KMS-11 (cell line): ENCODE measurements at regions not wholly inside any gene's neighbourhood (a gene's known extent, or its start where the extent isn't known, plus 50 kb on each side); places are given as distances from the start of the nearest gene placed in this dataset.
"Not testable (repeated sequence)": the region's sequence is repeated elsewhere in the genome, so short reads cannot be mapped to it uniquely, and the experiment has no call there.

Experiments
- H2AFZ ChIP-seq: fragments of 200-600 bp; sonication (generic); 2 replicates; pipeline ENCODE4 v1.6.1; 2016; ENCODE audit warnings: antibody characterized with exemption, mixed run types, low read depth
- H3K27ac ChIP-seq: fragments of 200-600 bp; sonication (generic); 2 replicates; pipeline ENCODE4 v1.6.1; 2016; ENCODE audit warnings: mild to moderate bottlenecking, mixed run types
- H3K27me3 ChIP-seq: fragments of 200-600 bp; sonication (generic); 2 replicates; pipeline ENCODE4 v1.6.1; 2017; ENCODE audit warnings: mild to moderate bottlenecking, low read depth, mixed run types, moderate library complexity; ENCODE audit not compliant: insufficient read depth
- H3K36me3 ChIP-seq: fragments of 200-600 bp; sonication (generic); 2 replicates; pipeline ENCODE4 v1.6.1; 2017; ENCODE audit warnings: mild to moderate bottlenecking, mixed run types; ENCODE audit not compliant: insufficient read depth
- H3K4me1 ChIP-seq: fragments of 200-600 bp; sonication (generic); 2 replicates; pipeline ENCODE4 v1.6.1; 2016; ENCODE audit warnings: mild to moderate bottlenecking, low read depth, mixed run types; ENCODE audit not compliant: poor library complexity, severe bottlenecking
- H3K4me2 ChIP-seq: fragments of 200-600 bp; sonication (generic); 2 replicates; pipeline ENCODE4 v1.7.0; 2016; ENCODE audit warnings: mild to moderate bottlenecking, mixed run types
- H3K4me3 ChIP-seq: fragments of 200-600 bp; sonication (generic); IDR thresholded peaks from 2 replicates; pipeline ENCODE4 v1.6.1; 2017; ENCODE audit warnings: low read depth, low read length, mixed read lengths; ENCODE audit not compliant: insufficient read depth
- H3K79me2 ChIP-seq: fragments of 200-600 bp; sonication (generic); 2 replicates; pipeline ENCODE4 v1.6.1; 2016; ENCODE audit warnings: low read depth, mixed run types; ENCODE audit not compliant: insufficient read depth
- H3K9ac ChIP-seq: fragments of 200-600 bp; sonication (generic); 2 replicates; pipeline ENCODE4 v1.6.1; 2016; ENCODE audit warnings: mild to moderate bottlenecking, mixed run types
- H4K20me1 ChIP-seq: fragments of 200-600 bp; sonication (generic); 2 replicates; pipeline ENCODE4 v1.6.1; 2016; ENCODE audit warnings: mild to moderate bottlenecking, mixed run types; ENCODE audit not compliant: insufficient read depth
- CTCF ChIP-seq: fragments of 200-600 bp; sonication (generic); conservative IDR thresholded peaks from 2 replicates; pipeline ENCODE4 v1.6.1; 2017; ENCODE audit warnings: low read depth, mild to moderate bottlenecking, antibody characterized with exemption, low read length, moderate library complexity, mixed read lengths

DNA sequence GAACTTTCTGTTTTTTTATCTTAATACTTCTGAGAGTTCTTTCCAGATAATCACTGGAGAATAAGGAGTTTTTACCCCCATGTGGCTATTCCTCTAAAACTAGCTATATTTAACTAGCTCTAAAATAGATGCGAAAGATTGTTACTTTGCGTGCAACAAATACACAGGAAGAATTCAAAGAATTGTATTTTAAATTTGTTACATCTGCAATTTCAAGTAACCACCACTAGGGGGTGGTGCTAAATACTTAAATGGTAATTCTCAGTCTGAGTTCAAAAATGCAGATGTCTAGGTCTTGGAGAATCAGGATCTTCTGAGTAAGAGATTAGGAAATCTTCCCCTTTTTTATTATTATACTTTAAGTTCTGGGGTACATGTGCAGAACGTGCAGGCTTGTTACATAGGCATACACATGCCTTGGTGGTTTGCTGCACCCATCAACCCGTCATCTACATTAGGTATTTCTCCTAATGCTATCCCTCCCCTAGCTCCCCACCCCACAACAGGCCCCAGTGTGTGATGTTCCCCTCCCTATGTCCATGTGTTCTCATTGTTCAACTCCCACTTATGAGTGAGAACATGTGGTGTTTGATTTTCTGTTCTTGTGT lies 346.9 kb downstream of the GOLGA6L6 start:
- H3K79me2 ChIP-seq, H3K9ac ChIP-seq, H4K20me1 ChIP-seq, H3K4me2 ChIP-seq, H3K36me3 ChIP-seq, H2AFZ ChIP-seq, H3K27ac ChIP-seq, H3K27me3 ChIP-seq, H3K4me1 ChIP-seq, H3K4me3 ChIP-seq: not testable (repeated sequence)
- TF ChIP-seq CTCF, result peak; percentile 55

GRCh38 chr15:20192982-20193929 lies 348.3 kb downstream of the GOLGA6L6 start:
- not testable (repeated sequence) for H3K36me3 ChIP-seq

DNA sequence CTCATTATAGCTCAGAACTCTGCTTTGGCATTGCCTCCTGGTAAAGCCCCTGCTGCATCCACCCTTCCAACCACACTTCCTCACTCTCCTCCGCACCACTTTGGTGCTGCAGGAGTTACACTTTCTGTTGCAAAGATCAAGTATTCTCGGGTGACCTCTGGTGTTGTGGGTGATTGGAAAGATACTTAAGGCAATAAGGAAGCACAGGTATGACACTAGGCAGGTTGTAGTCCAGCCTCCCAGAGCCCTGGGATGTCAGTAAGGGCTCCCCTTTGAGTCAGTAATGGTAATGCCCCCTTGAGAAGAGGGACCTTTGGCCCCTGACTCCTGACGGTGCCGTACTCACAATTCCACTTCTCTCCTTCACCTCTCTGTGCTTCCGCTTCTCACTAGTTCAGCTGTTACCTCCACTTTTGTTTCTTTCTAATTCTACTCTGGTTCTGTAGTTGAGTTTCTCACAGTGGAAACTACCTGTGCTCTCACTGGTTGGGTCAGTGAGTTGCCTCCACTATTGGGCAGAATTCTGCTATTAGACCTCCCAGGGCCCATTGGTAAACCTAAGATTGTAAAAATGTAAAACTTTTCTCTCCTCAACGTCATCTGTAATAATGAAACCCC lies 350.0 kb downstream of the GOLGA6L6 start:
- not testable (repeated sequence) for H3K79me2 ChIP-seq, H3K27me3 ChIP-seq

More at GRCh38 chr15:20192982-20193929, 348.3 kb downstream of the GOLGA6L6 start:
- peak; percentile 2 for TF ChIP-seq CTCF
- H3K4me1 ChIP-seq, H3K27me3 ChIP-seq, H3K4me2 ChIP-seq, H4K20me1 ChIP-seq, H3K9ac ChIP-seq, H3K79me2 ChIP-seq, H3K27ac ChIP-seq, H3K4me3 ChIP-seq: not testable (repeated sequence)
- peak overlapping the region; percentile 7; the same call in 1 of the 2 replicates for H2AFZ ChIP-seq

DNA sequence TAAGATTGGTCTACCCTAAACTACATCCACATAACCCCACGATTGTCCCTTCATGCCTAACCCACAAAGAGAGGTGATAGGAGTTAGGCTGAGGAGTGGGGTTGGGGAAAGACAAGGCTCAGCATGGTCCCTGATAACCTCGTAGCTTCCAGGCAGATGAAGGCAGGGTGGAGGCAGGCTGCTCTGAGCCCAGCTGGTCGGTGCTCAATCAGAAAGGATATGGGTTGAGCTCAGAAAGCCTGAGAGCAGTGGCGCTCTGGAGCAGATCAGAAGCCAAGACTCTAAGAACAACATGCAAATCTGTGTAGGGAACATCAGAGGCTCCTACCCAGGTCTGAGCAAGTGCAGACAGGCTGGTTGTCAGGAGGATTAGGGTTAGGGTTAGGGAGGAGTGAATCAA lies 353.0 kb downstream of the GOLGA6L6 start:
- H3K4me3 ChIP-seq, H3K4me2 ChIP-seq, H3K4me1 ChIP-seq, H2AFZ ChIP-seq, H3K79me2 ChIP-seq, H3K9ac ChIP-seq, H3K27me3 ChIP-seq, H3K27ac ChIP-seq, H3K36me3 ChIP-seq, H4K20me1 ChIP-seq: not testable (repeated sequence)

More for the DNA sequence above, 350.0 kb downstream of the GOLGA6L6 start:
- not testable (repeated sequence) for H2AFZ ChIP-seq, H3K9ac ChIP-seq, H3K36me3 ChIP-seq, H3K4me3 ChIP-seq, H3K4me2 ChIP-seq, H4K20me1 ChIP-seq, H3K4me1 ChIP-seq, H3K27ac ChIP-seq

DNA sequence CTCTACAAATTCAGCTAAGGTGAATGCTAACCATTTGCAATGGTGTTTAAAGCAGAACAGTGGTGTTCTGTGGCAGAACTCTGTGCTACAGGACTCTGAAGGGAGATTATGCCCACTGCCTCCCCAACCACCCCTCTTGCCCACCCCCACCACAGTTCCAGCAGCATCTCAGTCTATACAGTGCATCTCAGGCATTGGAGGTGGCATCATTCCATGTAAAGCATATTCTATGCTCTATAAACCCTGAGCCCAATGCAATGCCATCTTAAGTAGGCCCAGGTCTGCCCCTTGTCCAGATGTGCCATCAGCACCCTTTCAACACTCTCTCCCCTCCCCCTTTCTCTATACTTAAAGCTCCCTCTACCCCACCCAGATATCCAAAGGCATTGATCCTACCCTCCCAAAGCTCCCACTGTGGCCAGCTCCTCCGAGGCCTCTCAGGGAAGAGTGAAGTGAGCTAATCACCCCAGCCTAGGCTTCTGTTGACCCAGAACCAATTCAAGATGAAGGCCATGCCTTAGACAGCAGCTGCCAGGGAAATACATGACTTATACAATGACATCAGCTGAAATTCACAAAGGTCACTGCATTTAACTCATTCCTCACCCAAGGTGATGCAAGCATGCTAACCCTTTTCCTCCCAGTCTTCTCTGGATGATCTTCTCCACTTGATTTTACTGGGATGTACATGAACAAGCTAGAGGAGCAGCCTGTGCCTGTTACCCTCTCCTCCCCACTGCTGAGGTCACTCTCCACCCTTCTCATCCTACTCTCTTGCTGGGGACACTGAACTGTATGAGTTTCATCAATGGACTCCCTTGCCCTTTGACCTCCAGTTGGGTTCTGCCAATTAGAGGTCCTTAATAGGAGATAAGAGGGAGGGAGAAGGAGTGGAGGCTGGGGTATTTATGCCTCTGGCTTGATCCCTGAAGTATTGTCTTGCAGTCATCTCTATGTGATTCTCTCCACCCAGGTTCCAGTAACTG lies 353.9 kb downstream of the GOLGA6L6 start:
- not testable (repeated sequence) for H3K9ac ChIP-seq, H3K79me2 ChIP-seq, H3K36me3 ChIP-seq, H3K4me3 ChIP-seq, H3K4me2 ChIP-seq, H3K4me1 ChIP-seq, H4K20me1 ChIP-seq, H2AFZ ChIP-seq, H3K27ac ChIP-seq, H3K27me3 ChIP-seq

DNA sequence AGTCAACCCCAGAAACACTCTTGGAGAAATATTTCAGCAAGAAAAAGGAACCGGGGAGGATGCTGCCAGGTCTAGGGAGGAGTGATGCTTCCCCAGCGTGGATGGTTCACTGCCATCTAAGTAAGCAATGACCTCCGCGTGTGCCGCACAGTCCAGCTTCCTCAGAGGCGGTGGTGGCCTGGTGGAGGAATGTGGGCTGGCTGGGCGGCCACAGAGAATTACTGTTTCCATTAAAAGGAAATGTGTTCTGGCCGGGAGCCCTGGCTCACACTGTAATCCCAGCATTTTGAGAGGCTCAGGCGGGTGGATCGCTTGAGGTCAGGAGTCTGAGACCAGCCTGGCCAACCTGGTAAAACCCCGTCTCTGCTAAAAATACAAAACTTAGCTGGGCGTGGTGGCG lies 356.7 kb downstream of the GOLGA6L6 start:
- not testable (repeated sequence) for H4K20me1 ChIP-seq, H3K9ac ChIP-seq, H3K4me3 ChIP-seq, H2AFZ ChIP-seq, H3K27me3 ChIP-seq, H3K27ac ChIP-seq, H3K4me2 ChIP-seq, H3K36me3 ChIP-seq, H3K79me2 ChIP-seq, H3K4me1 ChIP-seq

DNA sequence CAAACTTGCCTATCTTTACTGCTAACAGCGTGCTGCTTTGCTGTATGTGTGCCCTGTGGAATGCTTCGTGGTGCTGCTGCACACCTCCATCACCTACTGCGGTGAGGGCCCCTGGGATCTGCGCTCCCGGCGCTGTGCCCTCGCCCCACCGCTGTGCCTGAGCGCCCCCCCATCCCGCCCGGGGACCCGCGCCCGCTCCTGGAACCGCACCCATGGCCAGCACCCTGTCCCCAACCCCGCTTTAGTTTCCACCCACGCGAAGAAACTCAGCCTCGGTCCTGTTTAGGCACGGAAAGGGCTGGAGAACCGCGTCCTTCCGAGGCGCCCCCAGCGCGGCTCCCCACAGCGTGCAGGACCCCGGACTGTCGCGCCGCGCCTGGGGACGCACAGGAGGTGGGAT lies 373.4 kb downstream of the GOLGA6L6 start:
- H4K20me1 ChIP-seq, H3K4me3 ChIP-seq, H3K4me1 ChIP-seq, H2AFZ ChIP-seq, H3K36me3 ChIP-seq, H3K79me2 ChIP-seq, H3K27me3 ChIP-seq, H3K9ac ChIP-seq, H3K27ac ChIP-seq, H3K4me2 ChIP-seq: not testable (repeated sequence)
